NCI-H2107 treated with DMSO at 0.1 percent for 48 hours (cell line): ENCODE measurements at regions not wholly inside any gene's neighbourhood (a gene's known extent, or its start where the extent isn't known, plus 50 kb on each side); places are given as distances from the start of the nearest gene placed in this dataset.
A peak's percentile ranks its signal among the peaks of the same experiment; 100 is the strongest.

Experiments
- DNase-seq: peaks from one replicate; lab custom pipeline; 2025; ENCODE audit not compliant: unreplicated experiment; lab: John Stamatoyannopoulos, UW

- DNase-seq = no peak
Measured at GRCh38 chr12:11565752-11566151, 83.7 kb upstream of the ETV6 start.

GRCh38 chr12:11568155-11568761 is 81.2 kb upstream of the ETV6 start:
- DNase-seq = no peak

- DNase-seq = no peak
Measured at GRCh38 chr12:11568762-11569478, 80.6 kb upstream of the ETV6 start.

GRCh38 chr12:11569716-11570115 is 79.8 kb upstream of the ETV6 start:
- no peak for DNase-seq

- DNase-seq = no peak
Measured at GRCh38 chr12:11573880-11574279, 75.6 kb upstream of the ETV6 start.

- no peak for DNase-seq
Measured at GRCh38 chr12:11576104-11576503, 73.4 kb upstream of the ETV6 start.

GRCh38 chr12:11577658-11578260 is 71.7 kb upstream of the ETV6 start:
- DNase-seq = no peak

GRCh38 chr12:11578461-11578993 is 70.9 kb upstream of the ETV6 start:
- no peak for DNase-seq

GRCh38 chr12:11580125-11580751 is 69.2 kb upstream of the ETV6 start:
- DNase-seq = no peak

- DNase-seq = peak; percentile 76
Measured at GRCh38 chr12:11581179-11581755, 68.2 kb upstream of the ETV6 start.

GRCh38 chr12:11584221-11584855 is 65.1 kb upstream of the ETV6 start:
- DNase-seq = no peak

- no peak for DNase-seq
Measured at GRCh38 chr12:11592484-11592883, 57.0 kb upstream of the ETV6 start.

GRCh38 chr12:11593013-11593412 is 56.5 kb upstream of the ETV6 start:
- DNase-seq = no peak

- DNase-seq = no peak
Measured at GRCh38 chr12:11595080-11595479, 54.4 kb upstream of the ETV6 start.

GRCh38 chr12:11596141-11596540 is 53.3 kb upstream of the ETV6 start:
- no peak for DNase-seq

- DNase-seq = no peak
Measured at GRCh38 chr12:11598900-11599299, 50.6 kb upstream of the ETV6 start.
